ENCODE measurements at regions not wholly inside any gene's neighbourhood (a gene's known extent, or its start where the extent isn't known, plus 50 kb on each side); places are given as distances from the start of the nearest gene placed in this dataset.

DNA sequence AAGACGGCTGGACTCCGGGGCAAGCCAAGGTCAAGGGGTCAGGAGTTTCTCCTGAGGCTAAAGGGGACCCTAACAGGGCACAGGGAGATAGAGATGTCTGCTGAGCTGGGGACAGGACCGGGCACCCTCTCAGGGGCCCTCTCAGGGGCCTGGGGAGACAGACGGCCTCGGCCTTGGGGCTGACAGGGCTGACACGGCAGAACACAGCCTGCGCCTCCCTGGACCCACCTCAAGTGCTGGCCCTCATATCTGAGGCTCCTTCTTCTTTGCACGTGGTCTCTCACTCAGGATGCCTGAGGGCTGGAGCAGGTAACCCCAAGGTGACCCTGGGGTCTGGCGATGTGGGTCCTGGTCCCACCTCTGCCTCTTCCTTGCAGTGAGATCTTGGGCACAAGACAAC lies 186.9 kb upstream of the TNRC6C start:
- TF ChIP-seq CTCF (IDR thresholded peaks at IDR 0.05) (no peak), EP300 (IDR thresholded peaks at IDR 0.05) (no peak)

All from stomach (tissue), 4 donors.